ENCODE measurements at regions not wholly inside any gene's neighbourhood (a gene's known extent, or its start where the extent isn't known, plus 50 kb on each side); places are given as distances from the start of the nearest gene placed in this dataset.

GRCh38 chr13:90374168-90374567 is 973.3 kb upstream of the MIR17HG start:
- no peaks in the 10 kb centered on the region for H3K4me1 ChIP-seq
- no peaks in the 10 kb centered on the region for H3K27me3 ChIP-seq
- no peak overlapping the region for H3K4me3 ChIP-seq
- no peaks in the 10 kb centered on the region for H3K9me3 ChIP-seq
- no peaks in the 10 kb centered on the region for H3K36me3 ChIP-seq
- no peak for ATAC-seq
- no peak for TF ChIP-seq EP300 (IDR thresholded peaks at IDR 0.05)
- no peak for TF ChIP-seq POLR2AphosphoS5 (IDR thresholded peaks at IDR 0.05)
- TF ChIP-seq CTCF (IDR thresholded peaks at IDR 0.05): no peak
- TF ChIP-seq POLR2A (IDR thresholded peaks at IDR 0.05): no peak
- H3K27ac ChIP-seq: no peak overlapping the region

- Histone ChIP-seq H3K27me3 (no peaks in the 10 kb centered on the region), H3K36me3 (no peaks in the 10 kb centered on the region), H3K4me3 (no peak overlapping the region), H3K9me3 (no peaks in the 10 kb centered on the region), H3K27ac (no peak overlapping the region), H3K4me1 (no peaks in the 10 kb centered on the region)
- ATAC-seq: no peak
- no peak for TF ChIP-seq EP300 (IDR thresholded peaks at IDR 0.05)
- no peak for TF ChIP-seq CTCF (IDR thresholded peaks at IDR 0.05)
- TF ChIP-seq POLR2AphosphoS5 (IDR thresholded peaks at IDR 0.05): no peak
- no peak for TF ChIP-seq POLR2A (IDR thresholded peaks at IDR 0.05)
- WGBS, 2 donors (ENCODE audit: low coverage in 1 of 2): 79% methylated on average over 4 of the region's 4 CpGs
These were observed 971.6 kb upstream of the MIR17HG start for GRCh38 chr13:90375851-90376250.

- H3K4me3 ChIP-seq: no peak overlapping the region
- 70 to 93% methylated on average over 1 of the region's 1 CpG for WGBS, 2 donors (ENCODE audit: low coverage in 1 of 2)
- TF ChIP-seq EP300 (IDR thresholded peaks at IDR 0.05): no peak
- TF ChIP-seq POLR2A (IDR thresholded peaks at IDR 0.05): no peak
- no peak for TF ChIP-seq POLR2AphosphoS5 (IDR thresholded peaks at IDR 0.05)
- TF ChIP-seq CTCF (IDR thresholded peaks at IDR 0.05): no peak
- H3K4me1 ChIP-seq: no peaks in the 10 kb centered on the region
- no peaks in the 10 kb centered on the region for H3K27me3 ChIP-seq
- H3K9me3 ChIP-seq: no peaks in the 10 kb centered on the region
- ATAC-seq: no peak
- H3K36me3 ChIP-seq: no peaks in the 10 kb centered on the region
- no peak overlapping the region for H3K27ac ChIP-seq
These were observed 965.1 kb upstream of the MIR17HG start for GRCh38 chr13:90382425-90382824.

- no peak for ATAC-seq
- WGBS, 2 donors (ENCODE audit: low coverage in 1 of 2): 94 to 96% methylated on average over 4 of the region's 4 CpGs
- Histone ChIP-seq H3K4me1 (no peaks in the 10 kb centered on the region), H3K9me3 (peaks cover 0 to 2% (median 0%) of the 10 kb centered on the region in 3 donors), H3K4me3 (no peak overlapping the region), H3K36me3 (no peaks in the 10 kb centered on the region), H3K27ac (no peak overlapping the region), H3K27me3 (no peaks in the 10 kb centered on the region)
- TF ChIP-seq EP300 (IDR thresholded peaks at IDR 0.05): no peak
These were observed 961.6 kb upstream of the MIR17HG start for GRCh38 chr13:90385781-90386489.

GRCh38 chr13:90388887-90389452 is 958.5 kb upstream of the MIR17HG start:
- no peaks in the 10 kb centered on the region for H3K36me3 ChIP-seq
- WGBS, 2 donors (ENCODE audit: low coverage in 1 of 2): 80% methylated on average over 2 of the region's 2 CpGs; no CpG with 5 or more reads in 1 of the 2 donors
- peaks cover 0 to 5% (median 0%) of the 10 kb centered on the region in 3 donors for H3K9me3 ChIP-seq
- no peaks in the 10 kb centered on the region for H3K27me3 ChIP-seq
- no peaks in the 10 kb centered on the region for H3K4me1 ChIP-seq
- H3K4me3 ChIP-seq: no peak overlapping the region
- TF ChIP-seq EP300 (IDR thresholded peaks at IDR 0.05) (no peak), POLR2A (IDR thresholded peaks at IDR 0.05) (no peak), POLR2AphosphoS5 (IDR thresholded peaks at IDR 0.05) (no peak), CTCF (IDR thresholded peaks at IDR 0.05) (no peak)
- no peak for ATAC-seq
- no peak overlapping the region for H3K27ac ChIP-seq

Measured in gastroesophageal sphincter (tissue), 4 donors.